Neural progenitor cell (in vitro differentiated cells): ENCODE measurements at regions not wholly inside any gene's neighbourhood (a gene's known extent, or its start where the extent isn't known, plus 50 kb on each side); places are given as distances from the start of the nearest gene placed in this dataset.

Experiments used
- DNase-seq: peaks from one replicate; pipeline ENCODE4 v3.0.0-alpha.2; 2016; ENCODE audit warnings: low spot score
- H2AFZ ChIP-seq: fragments of 200-600 bp; sonication (generic); replicated peaks from 2 replicates; pipeline ENCODE4 v1.6.1; 2016; ENCODE audit warnings: antibody characterized with exemption
- H3F3A ChIP-seq: fragments of 200-600 bp; sonication (generic); 2 replicates; pipeline ENCODE4 v1.6.1; 2016; ENCODE audit warnings: antibody characterized with exemption, low read depth
- H3K27ac ChIP-seq: fragments of 200-600 bp; sonication (generic); 2 replicates; pipeline ENCODE4 v1.5.1; 2016; ENCODE audit warnings: mild to moderate bottlenecking
- H3K27me3 ChIP-seq: fragments of 200-600 bp; sonication (generic); 2 replicates; pipeline ENCODE4 v1.6.1; 2016; ENCODE audit warnings: mild to moderate bottlenecking, moderate library complexity
- H3K36me3 ChIP-seq: fragments of 200-600 bp; sonication (generic); 2 replicates; pipeline ENCODE4 v1.5.1; 2016
- H3K4me1 ChIP-seq: fragments of 200-600 bp; sonication (generic); 2 replicates; pipeline ENCODE4 v1.6.1; 2016; ENCODE audit warnings: mixed run types
- H3K4me2 ChIP-seq: fragments of 200-600 bp; sonication (generic); 2 replicates; pipeline ENCODE4 v1.6.1; 2016
- H3K4me3 ChIP-seq: fragments of 200-600 bp; sonication (generic); 2 replicates; pipeline ENCODE4 v1.5.1; 2016
- H3K79me2 ChIP-seq: fragments of 200-600 bp; sonication (generic); 2 replicates; pipeline ENCODE4 v1.6.1; 2016; ENCODE audit warnings: low read depth
- H3K9ac ChIP-seq: fragments of 200-600 bp; sonication (generic); 2 replicates; pipeline ENCODE4 v1.6.1; 2016
- H3K9me3 ChIP-seq: fragments of 200-600 bp; sonication (generic); 2 replicates; pipeline ENCODE4 v1.5.1; 2016; ENCODE audit warnings: low read depth
- H4K20me1 ChIP-seq: fragments of 200-600 bp; sonication (generic); 2 replicates; pipeline ENCODE4 v1.6.1; 2016; ENCODE audit warnings: low read depth
- H3K27ac Mint-ChIP-seq: 3 replicates; pipeline ENCODE4 v1.8.0; 2021; ENCODE audit warnings: mixed read lengths
- H3K27me3 Mint-ChIP-seq: 2 replicates; pipeline ENCODE4 v1.8.0; 2022; ENCODE audit warnings: low read depth, mild to moderate bottlenecking, inconsistent platforms, moderate library complexity, mixed read lengths; ENCODE audit not compliant: insufficient read depth
- H3K36me3 Mint-ChIP-seq: 3 replicates; pipeline ENCODE4 v1.8.0; 2021; ENCODE audit warnings: mixed read lengths
- H3K4me1 Mint-ChIP-seq: 3 replicates; pipeline ENCODE4 v1.8.0; 2021; ENCODE audit warnings: mixed read lengths
- H3K4me3 Mint-ChIP-seq: 3 replicates; pipeline ENCODE4 v1.8.0; 2021; ENCODE audit warnings: mild to moderate bottlenecking, moderate library complexity, mixed read lengths
- H3K9me3 Mint-ChIP-seq: 3 replicates; pipeline ENCODE4 v1.8.0; 2020; ENCODE audit warnings: mixed read lengths
- CTCF ChIP-seq: fragments of 200-600 bp; sonication (generic); IDR thresholded peaks from 2 replicates; pipeline ENCODE4 v1.5.1; 2017; ENCODE audit warnings: antibody characterized with exemption, mild to moderate bottlenecking
- EZH2 ChIP-seq: fragments of 200-600 bp; sonication (generic); IDR thresholded peaks from 2 replicates; pipeline ENCODE4 v1.6.1; 2017; ENCODE audit warnings: antibody characterized with exemption, mild to moderate bottlenecking, moderate library complexity
- EZH2phosphoT487 ChIP-seq: fragments of 200-600 bp; sonication (generic); IDR thresholded peaks from 2 replicates; pipeline ENCODE4 v1.6.1; 2017; ENCODE audit warnings: antibody characterized with exemption

GRCh38 chr7:53638517-53638916 is 603.1 kb downstream of the POM121L12 start:
- Mint-ChIP-seq H3K36me3 (no peaks in the 10 kb centered on the region), H3K4me3 (no peak overlapping the region)

GRCh38 chr7:53641091-53641490 is 605.7 kb downstream of the POM121L12 start:
- no peaks in the 10 kb centered on the region for H3K27me3 Mint-ChIP-seq
- no peak for TF ChIP-seq EZH2phosphoT487
- TF ChIP-seq CTCF = no peak
- TF ChIP-seq EZH2 = no peak
- H3K79me2 ChIP-seq = no peaks in the 10 kb centered on the region
- H3K4me3 ChIP-seq = no peak overlapping the region
- DNase-seq = no peak
- H3K27ac Mint-ChIP-seq = peak overlapping the region; percentile 2
- no peaks in the 10 kb centered on the region for H3K36me3 Mint-ChIP-seq
- H3K4me1 ChIP-seq = no peaks in the 10 kb centered on the region
- H2AFZ ChIP-seq = peak overlapping the region; percentile 1
- H3K4me2 ChIP-seq = no peak overlapping the region
- no peaks in the 10 kb centered on the region for H3K36me3 ChIP-seq
- no peak overlapping the region for H3K9ac ChIP-seq
- no peaks in the 10 kb centered on the region for H3K9me3 ChIP-seq
- H3K27ac ChIP-seq = no peak overlapping the region
- no peaks in the 10 kb centered on the region for H3F3A ChIP-seq
- peaks cover 4% of the 10 kb centered on the region for H3K9me3 Mint-ChIP-seq
- H3K4me1 Mint-ChIP-seq = peaks cover 19% of the 10 kb centered on the region
- no peaks in the 10 kb centered on the region for H3K27me3 ChIP-seq
- no peaks in the 10 kb centered on the region for H4K20me1 ChIP-seq
- no peak overlapping the region for H3K4me3 Mint-ChIP-seq

More at GRCh38 chr7:53638517-53638916, 603.1 kb downstream of the POM121L12 start:
- no peak for DNase-seq
- Histone ChIP-seq H2AFZ (no peak overlapping the region), H4K20me1 (no peaks in the 10 kb centered on the region), H3K4me2 (no peak overlapping the region), H3F3A (no peaks in the 10 kb centered on the region), H3K27ac (no peak overlapping the region), H3K36me3 (no peaks in the 10 kb centered on the region), H3K4me3 (no peak overlapping the region), H3K27me3 (no peaks in the 10 kb centered on the region), H3K79me2 (no peaks in the 10 kb centered on the region), H3K9me3 (no peaks in the 10 kb centered on the region), H3K4me1 (no peaks in the 10 kb centered on the region), H3K9ac (no peak overlapping the region)
- Mint-ChIP-seq H3K9me3 (peaks cover 4% of the 10 kb centered on the region), H3K4me1 (peaks cover 19% of the 10 kb centered on the region), H3K27ac (no peak overlapping the region), H3K27me3 (peaks cover 2% of the 10 kb centered on the region)
- TF ChIP-seq CTCF (no peak), EZH2phosphoT487 (no peak), EZH2 (no peak)

GRCh38 chr7:53642361-53642760 is 606.9 kb downstream of the POM121L12 start:
- peaks cover 6% of the 10 kb centered on the region for H3K9me3 Mint-ChIP-seq
- H4K20me1 ChIP-seq = no peaks in the 10 kb centered on the region

More at GRCh38 chr7:53642361-53642760, 606.9 kb downstream of the POM121L12 start:
- no peak overlapping the region for H3K9ac ChIP-seq
- H3K36me3 ChIP-seq = no peaks in the 10 kb centered on the region
- no peaks in the 10 kb centered on the region for H3K9me3 ChIP-seq
- H3F3A ChIP-seq = no peaks in the 10 kb centered on the region
- H3K4me3 ChIP-seq = no peak overlapping the region
- DNase-seq = no peak
- Mint-ChIP-seq H3K4me1 (peaks cover 15% of the 10 kb centered on the region), H3K27me3 (no peaks in the 10 kb centered on the region), H3K36me3 (no peaks in the 10 kb centered on the region), H3K27ac (peak overlapping the region; percentile 10), H3K4me3 (no peak overlapping the region)
- no peak overlapping the region for H3K27ac ChIP-seq
- no peak overlapping the region for H2AFZ ChIP-seq
- no peaks in the 10 kb centered on the region for H3K27me3 ChIP-seq
- no peaks in the 10 kb centered on the region for H3K4me1 ChIP-seq
- no peak for TF ChIP-seq EZH2
- TF ChIP-seq EZH2phosphoT487 = no peak
- TF ChIP-seq CTCF = no peak
- H3K79me2 ChIP-seq = no peaks in the 10 kb centered on the region
- H3K4me2 ChIP-seq = no peak overlapping the region
